ACC112 (cell line): ENCODE measurements at regions not wholly inside any gene's neighbourhood (a gene's known extent, or its start where the extent isn't known, plus 50 kb on each side); places are given as distances from the start of the nearest gene placed in this dataset.
"Not testable (repeated sequence)": the region's sequence is repeated elsewhere in the genome, so short reads cannot be mapped to it uniquely, and the experiment has no call there.

Experiments used
- H2AFZ ChIP-seq: fragments of 200-600 bp; sonication (generic); one replicate; pipeline ENCODE4 v1.6.0; 2017; ENCODE audit warnings: antibody characterized with exemption, low read length; ENCODE audit not compliant: unreplicated experiment
- H3K27ac ChIP-seq: fragments of 200-600 bp; sonication (generic); 2 replicates; pipeline ENCODE4 v1.5.1; 2014; ENCODE audit warnings: low read depth, mild to moderate bottlenecking, antibody characterized with exemption, low read length, moderate library complexity
- H3K27me3 ChIP-seq: fragments of 200-600 bp; sonication (generic); 2 replicates; pipeline ENCODE4 v1.6.1; 2014; ENCODE audit warnings: mild to moderate bottlenecking, antibody characterized with exemption, low read length, moderate library complexity, mixed read lengths; ENCODE audit not compliant: insufficient read depth
- H3K36me3 ChIP-seq: fragments of 200-600 bp; sonication (generic); 2 replicates; pipeline ENCODE4 v1.6.1; 2016; ENCODE audit warnings: mild to moderate bottlenecking, antibody characterized with exemption, low read length, moderate library complexity, mixed read lengths; ENCODE audit not compliant: insufficient read depth
- H3K4me1 ChIP-seq: fragments of 200-600 bp; sonication (generic); one replicate; pipeline ENCODE4 v1.6.1; 2016; ENCODE audit warnings: low read length, mixed read lengths; ENCODE audit not compliant: insufficient read depth, unreplicated experiment, control insufficient read depth
- H3K4me3 ChIP-seq: fragments of 200-600 bp; sonication (generic); 2 replicates; pipeline ENCODE4 v1.5.1; 2014; ENCODE audit warnings: mild to moderate bottlenecking, low read depth, low read length
- H3K79me2 ChIP-seq: fragments of 200-600 bp; sonication (generic); one replicate; pipeline ENCODE4 v1.6.0; 2016; ENCODE audit warnings: low read length; ENCODE audit not compliant: control insufficient read depth, unreplicated experiment, insufficient read depth

- no peaks in the 10 kb centered on the region for H3K4me1 ChIP-seq
- no peaks in the 10 kb centered on the region for H3K79me2 ChIP-seq
- H3K27me3 ChIP-seq, result peaks cover 35% of the 10 kb centered on the region
- H2AFZ ChIP-seq, result no peak overlapping the region
- H3K27ac ChIP-seq, result no peak overlapping the region
- no peak overlapping the region for H3K4me3 ChIP-seq
- no peaks in the 10 kb centered on the region for H3K36me3 ChIP-seq
Observed at GRCh38 chr13:24995225-24995804, 100.6 kb upstream of the PABPC3 start.

GRCh38 chr13:24997367-24997967 lies 98.5 kb upstream of the PABPC3 start:
- no peak overlapping the region for H3K4me3 ChIP-seq
- no peak overlapping the region for H3K27ac ChIP-seq
- H3K36me3 ChIP-seq, result no peaks in the 10 kb centered on the region
- H3K79me2 ChIP-seq, result no peaks in the 10 kb centered on the region
- H3K27me3 ChIP-seq, result peaks cover 22% of the 10 kb centered on the region
- no peak overlapping the region for H2AFZ ChIP-seq
- H3K4me1 ChIP-seq, result peaks cover 5% of the 10 kb centered on the region

GRCh38 chr13:24998433-24998832 lies 97.5 kb upstream of the PABPC3 start:
- Histone ChIP-seq H3K79me2 (no peaks in the 10 kb centered on the region), H3K36me3 (no peaks in the 10 kb centered on the region), H3K4me3 (no peak overlapping the region), H3K27ac (no peak overlapping the region), H3K4me1 (peaks cover 9% of the 10 kb centered on the region), H2AFZ (no peak overlapping the region), H3K27me3 (peaks cover 17% of the 10 kb centered on the region)

GRCh38 chr13:25001476-25002206 lies 94.3 kb upstream of the PABPC3 start:
- no peak overlapping the region for H3K27ac ChIP-seq

DNA sequence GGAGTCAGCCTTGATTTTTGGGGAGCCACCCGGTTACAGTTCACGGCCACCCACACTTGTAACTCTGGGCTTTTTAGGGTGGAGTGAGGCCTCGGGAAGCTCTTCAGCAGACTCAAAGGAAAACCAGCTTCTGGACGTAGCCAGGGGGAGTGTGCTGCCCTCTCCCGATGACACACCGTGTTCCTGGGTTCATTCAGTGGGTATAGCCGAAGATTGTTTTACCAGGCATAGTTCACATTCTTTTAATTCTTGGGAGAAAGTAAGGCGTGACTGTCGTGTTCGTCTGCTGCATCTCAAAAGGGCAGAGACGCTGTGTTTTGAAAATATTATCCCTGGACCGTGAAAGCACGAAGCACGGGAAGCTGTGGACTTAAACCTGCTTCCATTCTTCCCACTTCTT lies 93.6 kb upstream of the PABPC3 start:
- H3K27ac ChIP-seq, H3K79me2 ChIP-seq, H3K27me3 ChIP-seq, H3K4me1 ChIP-seq, H2AFZ ChIP-seq, H3K36me3 ChIP-seq, H3K4me3 ChIP-seq: not testable (repeated sequence)

More at GRCh38 chr13:25001476-25002206, 94.3 kb upstream of the PABPC3 start:
- Histone ChIP-seq H3K4me3 (no peak overlapping the region), H3K4me1 (peaks cover 9% of the 10 kb centered on the region), H3K36me3 (no peaks in the 10 kb centered on the region), H3K79me2 (no peaks in the 10 kb centered on the region), H2AFZ (peak overlapping the region; percentile 48), H3K27me3 (peaks cover 5% of the 10 kb centered on the region; the same call in 1 of the 2 replicates)

GRCh38 chr13:25004489-25004888 lies 91.4 kb upstream of the PABPC3 start:
- H3K36me3 ChIP-seq, H3K4me3 ChIP-seq, H3K79me2 ChIP-seq, H2AFZ ChIP-seq, H3K27ac ChIP-seq, H3K27me3 ChIP-seq, H3K4me1 ChIP-seq: not testable (repeated sequence)

DNA sequence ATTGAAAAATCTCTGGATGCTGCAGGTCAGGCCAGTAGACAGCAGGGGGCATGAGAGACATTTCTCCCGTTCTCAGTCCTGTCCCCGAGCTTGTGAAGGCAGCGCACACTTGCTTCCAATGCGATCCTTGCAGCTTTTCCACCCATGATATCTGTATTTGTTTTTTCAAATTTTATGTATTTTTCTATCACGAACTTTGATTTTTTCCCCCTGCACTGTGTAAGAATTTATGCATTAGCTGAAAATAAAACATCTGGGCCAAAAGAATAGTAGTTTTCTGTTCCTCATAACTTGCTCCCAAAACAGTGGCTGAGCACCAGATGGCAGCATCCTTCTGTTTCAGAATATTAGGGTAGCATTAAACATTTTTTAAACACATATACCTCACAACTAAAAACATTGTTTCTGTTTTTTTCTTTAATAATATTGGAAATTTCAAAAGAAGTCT lies 90.9 kb upstream of the PABPC3 start:
- not testable (repeated sequence) for H3K4me3 ChIP-seq, H3K4me1 ChIP-seq, H3K27ac ChIP-seq, H3K36me3 ChIP-seq, H3K79me2 ChIP-seq, H3K27me3 ChIP-seq, H2AFZ ChIP-seq

DNA sequence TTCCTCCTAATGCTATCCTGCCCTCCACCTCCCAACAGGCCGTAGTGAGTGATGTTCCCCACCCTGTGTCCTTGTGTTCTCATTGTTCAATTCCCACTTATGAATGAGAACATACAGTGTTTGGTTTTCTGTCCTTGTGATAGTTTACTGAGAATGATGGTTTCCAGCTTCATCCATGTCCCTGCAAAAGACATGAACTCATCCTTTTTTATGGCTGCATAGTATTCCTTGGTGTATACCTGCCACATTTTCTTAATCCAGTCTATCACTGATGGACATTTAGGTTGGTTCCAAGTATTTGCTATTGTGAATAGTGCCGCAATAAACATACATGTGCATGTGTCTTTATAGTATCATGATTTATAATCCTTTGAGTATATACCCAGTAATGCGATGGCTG lies 88.5 kb upstream of the PABPC3 start:
- not testable (repeated sequence) for H3K4me3 ChIP-seq, H3K79me2 ChIP-seq, H3K4me1 ChIP-seq, H3K27ac ChIP-seq, H2AFZ ChIP-seq, H3K36me3 ChIP-seq
- H3K27me3 ChIP-seq, result peaks cover 15% of the 10 kb centered on the region

DNA sequence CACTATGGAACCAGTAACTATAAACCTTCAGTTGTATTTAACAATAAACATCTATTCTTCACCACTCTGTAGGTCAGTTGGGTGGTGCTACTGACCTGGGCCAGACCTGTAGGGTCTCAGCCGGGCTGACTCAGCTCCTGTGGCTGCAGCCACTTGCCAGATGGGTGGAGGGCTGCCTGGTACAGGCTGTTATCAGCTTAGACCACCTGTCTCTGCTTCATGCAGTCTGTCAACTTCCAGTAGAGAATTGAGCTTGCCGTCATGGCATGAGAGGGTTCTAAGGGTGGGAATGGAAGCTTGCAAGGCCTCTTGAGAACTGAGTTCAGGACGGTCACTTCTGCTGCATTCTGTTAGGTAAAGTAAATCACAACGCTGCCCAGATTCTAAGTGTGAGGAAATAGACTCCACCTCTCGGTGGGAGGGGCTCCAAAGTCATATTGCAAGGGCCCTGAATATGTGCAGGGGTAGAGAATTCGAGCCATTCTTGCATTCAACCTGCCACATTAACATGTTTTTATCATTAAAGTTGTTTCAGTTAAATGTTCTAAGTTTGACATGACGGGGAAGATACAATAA lies 81.5 kb upstream of the PABPC3 start:
- not testable (repeated sequence) for H3K27ac ChIP-seq, H3K79me2 ChIP-seq, H3K4me3 ChIP-seq, H3K4me1 ChIP-seq, H3K36me3 ChIP-seq, H2AFZ ChIP-seq
- H3K27me3 ChIP-seq, result peaks cover 46% of the 10 kb centered on the region

- not testable (repeated sequence) for H3K36me3 ChIP-seq, H3K27ac ChIP-seq, H2AFZ ChIP-seq, H3K4me3 ChIP-seq, H3K79me2 ChIP-seq, H3K4me1 ChIP-seq
- H3K27me3 ChIP-seq, result peaks cover 52% of the 10 kb centered on the region
Observed at GRCh38 chr13:25017176-25017575, 78.8 kb upstream of the PABPC3 start.
